Gastrocnemius medialis (tissue), 4 donors: ENCODE measurements at regions not wholly inside any gene's neighbourhood (a gene's known extent, or its start where the extent isn't known, plus 50 kb on each side); places are given as distances from the start of the nearest gene placed in this dataset.

Experiments
- ATAC-seq, 2 donors: fragments of 150-250 bp; one replicate each; pipeline ENCODE4 v1.9.1; 2016
- DNase-seq, 2 donors: peaks; one replicate each; pipeline ENCODE4 v3.0.0-alpha.2; 2019
- H3K27ac ChIP-seq, 4 donors: fragments of 200-600 bp; sonication (generic); 1 replicate in 1 of 4; 2 replicates in 3 of 4; pipeline ENCODE4 v1.5.1; 2016 to 2018; ENCODE audit warnings: mild to moderate bottlenecking in 2 of 4, moderate library complexity in 1 of 4
- H3K27me3 ChIP-seq, 3 donors: fragments of 200-600 bp; sonication (generic) in 2 of 3; 1 replicate in 1 of 3; 2 replicates in 2 of 3; pipeline versions ENCODE4 v1.5.1 to v1.6.0; 2016 to 2019; ENCODE audit warnings: mild to moderate bottlenecking in 1 of 3, moderate library complexity in 1 of 3
- H3K36me3 ChIP-seq, 2 donors: fragments of 200-600 bp; sonication (generic) in 1 of 2; one replicate each; pipeline ENCODE4 v1.5.1; 2017 to 2018
- H3K4me1 ChIP-seq, 2 donors: fragments of 200-600 bp; sonication (generic) in 1 of 2; one replicate each; pipeline ENCODE4 v1.5.1; 2016 to 2017; ENCODE audit warnings: mild to moderate bottlenecking in 2 of 2
- H3K4me3 ChIP-seq, 4 donors: fragments of 200-600 bp; sonication (generic) in 3 of 4; 1 replicate in 1 of 4; 2 replicates in 3 of 4; pipeline ENCODE4 v1.5.1; 2016 to 2019; ENCODE audit warnings: mild to moderate bottlenecking in 2 of 4
- H3K9me3 ChIP-seq, 3 donors: fragments of 200-600 bp; sonication (generic) in 2 of 3; 1 replicate in 1 of 3; 2 replicates in 2 of 3; pipeline ENCODE4 v1.5.1; 2016 to 2019
- POLR2A ChIP-seq, 2 donors: fragments of 450-650 bp; IDR thresholded peaks; one replicate each; pipeline ENCODE4 v1.6.1; 2017; ENCODE audit warnings: antibody characterized with exemption in 2 of 2, mild to moderate bottlenecking in 2 of 2, moderate library complexity in 2 of 2
- in situ Hi-C, 4 donors: fragments of 200-750 bp; cut with MboI; loops; one replicate each; pipeline versions ENCODE4 v1.15.0 to v1.8.0; 2017; ENCODE audit warnings: low sequenced_read_pairs in 4 of 4
- intact Hi-C: fragments of 100-400 bp; cut with DNase I; formaldehyde crosslinking; loops from one replicate; pipeline ENCODE4 v1.15.1; 2023; ENCODE audit warnings: low total_unique reads
- TF ChIP-seq, protein P1 (sequence below), 5 experiments: fragments of 450-650 bp in 3 of 5; fragments of 200-600 bp in 2 of 5; sonication (generic) in 2 of 5; IDR thresholded peaks in 4 of 5; conservative IDR thresholded peaks in 1 of 5; 1 replicate in 4 of 5; 2 replicates in 1 of 5; pipeline ENCODE4 v1.5.1; 2016 to 2019; ENCODE audit warnings: antibody characterized with exemption in 5 of 5, mild to moderate bottlenecking in 3 of 5, moderate library complexity in 3 of 5

DNA sequence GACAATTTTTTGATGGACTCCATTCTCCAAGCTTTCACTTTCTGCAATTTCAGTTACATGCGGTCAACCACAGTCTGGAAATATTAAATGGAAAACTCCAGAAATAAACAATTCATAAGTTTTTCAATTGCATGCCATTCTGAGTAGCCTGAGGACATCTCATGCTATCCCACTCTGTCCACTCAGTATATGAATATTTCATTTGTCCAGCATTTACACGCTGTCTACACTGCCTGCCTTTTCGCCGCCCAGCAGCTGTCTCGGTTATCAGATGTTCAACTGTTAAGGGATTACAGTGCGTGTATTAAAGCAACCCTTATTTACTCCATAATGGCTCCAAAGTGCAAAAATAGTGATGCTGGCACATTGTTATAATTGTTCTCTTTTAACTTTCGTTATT is 116.3 kb downstream of the ADSS2 start:
- ATAC-seq (no peak), DNase-seq (no peak)
- Histone ChIP-seq H3K36me3 (no peaks in the 10 kb centered on the region), H3K4me3 (no peak overlapping the region), H3K27ac (no peak overlapping the region), H3K4me1 (no peaks in the 10 kb centered on the region), H3K27me3 (no peaks in the 10 kb centered on the region), H3K9me3 (no peaks in the 10 kb centered on the region)
- TF ChIP-seq POLR2A (IDR thresholded peaks at IDR 0.05), result no peak
- TF ChIP-seq, protein P1, sequence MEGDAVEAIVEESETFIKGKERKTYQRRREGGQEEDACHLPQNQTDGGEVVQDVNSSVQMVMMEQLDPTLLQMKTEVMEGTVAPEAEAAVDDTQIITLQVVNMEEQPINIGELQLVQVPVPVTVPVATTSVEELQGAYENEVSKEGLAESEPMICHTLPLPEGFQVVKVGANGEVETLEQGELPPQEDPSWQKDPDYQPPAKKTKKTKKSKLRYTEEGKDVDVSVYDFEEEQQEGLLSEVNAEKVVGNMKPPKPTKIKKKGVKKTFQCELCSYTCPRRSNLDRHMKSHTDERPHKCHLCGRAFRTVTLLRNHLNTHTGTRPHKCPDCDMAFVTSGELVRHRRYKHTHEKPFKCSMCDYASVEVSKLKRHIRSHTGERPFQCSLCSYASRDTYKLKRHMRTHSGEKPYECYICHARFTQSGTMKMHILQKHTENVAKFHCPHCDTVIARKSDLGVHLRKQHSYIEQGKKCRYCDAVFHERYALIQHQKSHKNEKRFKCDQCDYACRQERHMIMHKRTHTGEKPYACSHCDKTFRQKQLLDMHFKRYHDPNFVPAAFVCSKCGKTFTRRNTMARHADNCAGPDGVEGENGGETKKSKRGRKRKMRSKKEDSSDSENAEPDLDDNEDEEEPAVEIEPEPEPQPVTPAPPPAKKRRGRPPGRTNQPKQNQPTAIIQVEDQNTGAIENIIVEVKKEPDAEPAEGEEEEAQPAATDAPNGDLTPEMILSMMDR (IDR thresholded peaks at IDR 0.05 in 4 of 5, conservative IDR thresholded peaks at IDR 0.05 in 1 of 5), result no peak
- intact Hi-C loops (no loop called here), in situ Hi-C loops (no loop called here)

DNA sequence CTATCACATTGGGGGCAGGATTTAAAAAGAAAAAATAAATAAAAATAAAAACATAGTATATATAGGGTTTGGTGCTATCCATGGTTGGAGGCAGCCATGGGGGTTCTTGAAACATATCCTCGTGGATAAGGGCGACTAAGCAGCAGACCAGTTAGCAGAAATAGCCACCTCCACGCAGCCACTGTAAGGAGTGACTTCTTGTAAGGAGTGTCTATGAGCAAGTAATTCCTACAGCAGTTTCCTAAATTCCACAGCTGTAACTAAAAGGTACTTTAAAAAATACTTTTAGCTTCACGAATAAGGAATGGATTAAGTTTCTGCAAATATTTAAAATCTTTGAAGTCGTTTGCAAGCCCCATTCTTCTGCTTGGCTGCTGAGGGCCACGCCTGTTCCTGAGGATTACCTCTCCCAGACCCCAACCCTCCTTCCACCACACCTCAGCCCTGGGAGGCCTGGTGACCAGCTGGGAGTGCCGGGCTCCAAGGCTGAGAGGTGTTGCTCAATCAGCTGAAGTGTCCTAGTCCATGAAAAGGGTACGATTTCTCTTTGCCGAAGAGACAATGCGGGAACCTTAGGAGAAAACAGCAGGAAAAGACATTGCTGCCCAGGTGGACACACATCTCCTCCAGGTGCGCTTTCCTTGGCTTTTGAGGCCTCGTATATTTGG is 115.3 kb downstream of the ADSS2 start:
- no peaks in the 10 kb centered on the region for H3K27me3 ChIP-seq
- intact Hi-C loops, result no loop called here
- ATAC-seq (no peak), DNase-seq (no peak)
- no peaks in the 10 kb centered on the region for H3K4me1 ChIP-seq
- TF ChIP-seq, protein P1 (IDR thresholded peaks at IDR 0.05 in 4 of 5, conservative IDR thresholded peaks at IDR 0.05 in 1 of 5), result no peak
- TF ChIP-seq POLR2A (IDR thresholded peaks at IDR 0.05), result no peak
- no peak overlapping the region for H3K27ac ChIP-seq
- H3K9me3 ChIP-seq, result no peaks in the 10 kb centered on the region
- in situ Hi-C loops, result no loop called here
- no peak overlapping the region for H3K4me3 ChIP-seq
- no peaks in the 10 kb centered on the region for H3K36me3 ChIP-seq

DNA sequence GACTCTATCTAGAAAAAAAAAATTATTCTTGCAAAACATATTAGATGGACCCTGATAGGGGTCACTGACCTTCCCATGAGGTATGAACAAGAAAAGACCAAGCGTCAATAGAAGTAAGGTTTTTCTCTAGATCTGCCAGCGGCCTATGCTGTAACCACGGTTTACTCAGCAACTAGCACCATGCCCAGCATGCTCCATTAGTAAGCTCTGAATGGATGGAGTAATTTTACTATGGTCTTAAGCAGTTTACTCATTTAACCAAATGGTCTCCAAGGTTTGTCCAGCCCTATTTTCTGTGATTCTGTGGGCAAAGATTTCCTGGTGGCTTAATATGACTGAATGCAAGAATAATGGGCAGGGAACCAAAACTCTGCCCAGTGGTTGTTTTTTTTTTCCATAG is 113.9 kb downstream of the ADSS2 start:
- H3K9me3 ChIP-seq, result no peaks in the 10 kb centered on the region
- H3K4me3 ChIP-seq, result no peak overlapping the region
- H3K4me1 ChIP-seq, result no peaks in the 10 kb centered on the region
- TF ChIP-seq, protein P1 (IDR thresholded peaks at IDR 0.05 in 4 of 5, conservative IDR thresholded peaks at IDR 0.05 in 1 of 5), result no peak
- no peak for TF ChIP-seq POLR2A (IDR thresholded peaks at IDR 0.05)
- H3K36me3 ChIP-seq, result no peaks in the 10 kb centered on the region
- DNase-seq (no peak), ATAC-seq (no peak)
- intact Hi-C loops (no loop called here), in situ Hi-C loops (no loop called here)
- H3K27ac ChIP-seq, result no peak overlapping the region
- no peaks in the 10 kb centered on the region for H3K27me3 ChIP-seq

DNA sequence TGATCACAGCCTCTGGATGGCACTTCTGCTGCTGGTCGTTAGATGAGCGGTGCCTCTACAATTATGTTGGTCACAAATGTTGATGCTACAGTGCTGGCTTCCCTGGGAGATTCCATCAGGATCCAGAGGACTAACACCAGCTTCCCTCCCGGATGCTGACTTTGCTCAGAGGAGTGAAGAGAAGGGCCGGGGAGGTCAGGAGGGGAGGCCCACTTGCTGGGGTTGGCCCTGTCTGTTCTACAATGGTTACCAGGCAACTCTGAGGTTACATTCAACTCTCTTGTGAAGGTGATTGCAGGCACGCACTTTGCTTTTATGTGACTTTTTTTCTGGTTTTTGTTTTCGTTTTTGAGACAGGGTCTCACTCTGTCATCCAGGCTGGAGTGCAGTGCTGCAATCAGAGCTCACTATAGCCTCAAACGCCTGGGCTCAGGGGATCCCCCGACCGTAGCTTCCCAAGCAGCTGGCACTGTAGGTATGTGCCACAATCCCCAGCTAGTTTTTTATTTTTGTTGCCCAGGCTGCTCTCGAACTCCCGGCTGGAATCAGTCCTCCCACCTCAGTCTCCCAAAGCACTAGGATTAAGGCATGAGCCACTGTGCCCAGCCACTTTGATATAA is 112.5 kb downstream of the ADSS2 start:
- Histone ChIP-seq H3K36me3 (no peaks in the 10 kb centered on the region), H3K27me3 (no peaks in the 10 kb centered on the region), H3K4me1 (no peaks in the 10 kb centered on the region), H3K4me3 (no peak overlapping the region), H3K27ac (no peak overlapping the region), H3K9me3 (no peaks in the 10 kb centered on the region)
- TF ChIP-seq POLR2A (IDR thresholded peaks at IDR 0.05), result no peak
- TF ChIP-seq, protein P1 (IDR thresholded peaks at IDR 0.05 in 4 of 5, conservative IDR thresholded peaks at IDR 0.05 in 1 of 5), result no peak
- no peak for ATAC-seq
- no peak for DNase-seq
- in situ Hi-C loops (no loop called here), intact Hi-C loops (no loop called here)
